HG03097 (cell line): ENCODE measurements at regions not wholly inside any gene's neighbourhood (a gene's known extent, or its start where the extent isn't known, plus 50 kb on each side); places are given as distances from the start of the nearest gene placed in this dataset.

Experiments used
- ATAC-seq: cut with Tn5 transposase; IDR thresholded peaks from one replicate; pipeline ENCODE4 v1.9.1; 2021; ENCODE audit not compliant: unreplicated experiment, low FRiP score

GRCh38 chr13:74975111-74975510 lies 506.9 kb downstream of the TBC1D4 start:
- ATAC-seq: no peak

GRCh38 chr13:74973935-74974879 lies 507.8 kb downstream of the TBC1D4 start:
- ATAC-seq: no peak

- ATAC-seq: no peak
Measured at GRCh38 chr13:74969419-74969818, 512.5 kb downstream of the TBC1D4 start.

GRCh38 chr13:74966814-74967424 lies 515.0 kb downstream of the TBC1D4 start:
- no peak for ATAC-seq

- ATAC-seq: no peak
Measured at GRCh38 chr13:74966275-74966674, 515.7 kb downstream of the TBC1D4 start.

- ATAC-seq: no peak
Measured at GRCh38 chr13:74945637-74946036, 536.3 kb downstream of the TBC1D4 start.

- no peak for ATAC-seq
Measured at GRCh38 chr13:74931698-74932433, 550.1 kb downstream of the TBC1D4 start.

GRCh38 chr13:74930402-74931165 lies 551.4 kb downstream of the TBC1D4 start:
- no peak for ATAC-seq

- ATAC-seq: no peak
Measured at GRCh38 chr13:74929436-74929835, 552.5 kb downstream of the TBC1D4 start.

GRCh38 chr13:74927823-74928222 lies 554.1 kb downstream of the TBC1D4 start:
- ATAC-seq: no peak

- no peak for ATAC-seq
Measured at GRCh38 chr13:74922963-74923362, 559.0 kb downstream of the TBC1D4 start.

GRCh38 chr13:74921326-74921725 lies 560.6 kb downstream of the TBC1D4 start:
- no peak for ATAC-seq

- no peak for ATAC-seq
Measured at GRCh38 chr13:74920920-74921319, 561.0 kb downstream of the TBC1D4 start.

- ATAC-seq: no peak
Measured at GRCh38 chr13:74920361-74920760, 561.6 kb downstream of the TBC1D4 start.

- no peak for ATAC-seq
Measured at GRCh38 chr13:74919914-74920313, 562.1 kb downstream of the TBC1D4 start.

GRCh38 chr13:74912898-74913297 lies 569.1 kb downstream of the TBC1D4 start:
- no peak for ATAC-seq

GRCh38 chr13:74910415-74910814 lies 571.6 kb downstream of the TBC1D4 start:
- ATAC-seq: no peak

- ATAC-seq: no peak
Measured at GRCh38 chr13:74907788-74908187, 574.2 kb downstream of the TBC1D4 start.

- no peak for ATAC-seq
Measured at GRCh38 chr13:74904556-74904955, 577.4 kb downstream of the TBC1D4 start.

- ATAC-seq: no peak
Measured at GRCh38 chr13:74895042-74895796, 586.8 kb downstream of the TBC1D4 start.
